ENCODE measurements at regions not wholly inside any gene's neighbourhood (a gene's known extent, or its start where the extent isn't known, plus 50 kb on each side); places are given as distances from the start of the nearest gene placed in this dataset.

- Histone ChIP-seq H3K27ac (ENCODE audit: low read depth, low read length) (no peak overlapping the region), H3K4me1 (ENCODE audit: control insufficient read depth, insufficient read depth, low read length, unreplicated experiment) (no peaks in the 10 kb centered on the region), H2AFZ (ENCODE audit: low read length, unreplicated experiment) (no peak overlapping the region), H3K36me3 (ENCODE audit: insufficient read depth, low read length) (no peaks in the 10 kb centered on the region), H3K27me3 (ENCODE audit: insufficient read depth, low read length) (no peaks in the 10 kb centered on the region), H3K79me2 (ENCODE audit: control insufficient read depth, insufficient read depth, low read length, unreplicated experiment) (no peaks in the 10 kb centered on the region), H3K4me3 (ENCODE audit: low read depth, low read length) (no peak overlapping the region)
Observed at GRCh38 chr2:145226901-145227300, 707.0 kb upstream of the ZEB2 start.

- Histone ChIP-seq H3K27ac (ENCODE audit: low read depth, low read length) (no peak overlapping the region), H3K4me1 (ENCODE audit: control insufficient read depth, insufficient read depth, low read length, unreplicated experiment) (no peaks in the 10 kb centered on the region), H2AFZ (ENCODE audit: low read length, unreplicated experiment) (no peak overlapping the region), H3K4me3 (ENCODE audit: low read depth, low read length) (no peak overlapping the region), H3K27me3 (ENCODE audit: insufficient read depth, low read length) (no peaks in the 10 kb centered on the region), H3K79me2 (ENCODE audit: control insufficient read depth, insufficient read depth, low read length, unreplicated experiment) (no peaks in the 10 kb centered on the region), H3K36me3 (ENCODE audit: insufficient read depth, low read length) (no peaks in the 10 kb centered on the region)
Observed at GRCh38 chr2:145221516-145221915, 701.6 kb upstream of the ZEB2 start.

GRCh38 chr2:145221032-145221431 lies 701.1 kb upstream of the ZEB2 start:
- H3K36me3 ChIP-seq (ENCODE audit: insufficient read depth, low read length), result no peaks in the 10 kb centered on the region
- no peaks in the 10 kb centered on the region for H3K79me2 ChIP-seq (ENCODE audit: control insufficient read depth, insufficient read depth, low read length, unreplicated experiment)
- no peak overlapping the region for H2AFZ ChIP-seq (ENCODE audit: low read length, unreplicated experiment)
- no peak overlapping the region for H3K27ac ChIP-seq (ENCODE audit: low read depth, low read length)
- no peaks in the 10 kb centered on the region for H3K27me3 ChIP-seq (ENCODE audit: insufficient read depth, low read length)
- no peak overlapping the region for H3K4me3 ChIP-seq (ENCODE audit: low read depth, low read length)
- H3K4me1 ChIP-seq (ENCODE audit: control insufficient read depth, insufficient read depth, low read length, unreplicated experiment), result no peaks in the 10 kb centered on the region

DNA sequence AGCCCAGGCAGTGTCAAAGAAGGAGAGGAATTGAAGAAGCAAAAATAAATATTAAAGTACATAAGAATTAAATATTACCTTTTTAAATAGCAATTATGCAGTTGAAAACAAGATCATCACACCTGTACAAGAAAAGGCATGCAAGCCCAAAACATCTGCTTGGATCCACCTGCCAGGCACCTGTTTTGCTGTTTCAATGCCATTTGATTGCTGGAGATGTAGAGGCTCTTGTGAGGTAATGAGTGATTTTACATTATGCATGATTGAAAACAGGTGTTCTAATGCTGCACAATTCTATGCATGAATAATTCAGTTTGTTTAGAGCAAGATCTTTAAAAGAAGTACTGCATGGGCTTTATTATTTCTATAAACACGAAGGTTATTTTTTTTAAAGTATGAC lies 700.6 kb upstream of the ZEB2 start:
- no peak overlapping the region for H2AFZ ChIP-seq (ENCODE audit: low read length, unreplicated experiment)
- H3K4me1 ChIP-seq (ENCODE audit: control insufficient read depth, insufficient read depth, low read length, unreplicated experiment), result no peaks in the 10 kb centered on the region
- no peak overlapping the region for H3K27ac ChIP-seq (ENCODE audit: low read depth, low read length)
- no peaks in the 10 kb centered on the region for H3K27me3 ChIP-seq (ENCODE audit: insufficient read depth, low read length)
- no peaks in the 10 kb centered on the region for H3K79me2 ChIP-seq (ENCODE audit: control insufficient read depth, insufficient read depth, low read length, unreplicated experiment)
- no peaks in the 10 kb centered on the region for H3K36me3 ChIP-seq (ENCODE audit: insufficient read depth, low read length)
- no peak overlapping the region for H3K4me3 ChIP-seq (ENCODE audit: low read depth, low read length)

DNA sequence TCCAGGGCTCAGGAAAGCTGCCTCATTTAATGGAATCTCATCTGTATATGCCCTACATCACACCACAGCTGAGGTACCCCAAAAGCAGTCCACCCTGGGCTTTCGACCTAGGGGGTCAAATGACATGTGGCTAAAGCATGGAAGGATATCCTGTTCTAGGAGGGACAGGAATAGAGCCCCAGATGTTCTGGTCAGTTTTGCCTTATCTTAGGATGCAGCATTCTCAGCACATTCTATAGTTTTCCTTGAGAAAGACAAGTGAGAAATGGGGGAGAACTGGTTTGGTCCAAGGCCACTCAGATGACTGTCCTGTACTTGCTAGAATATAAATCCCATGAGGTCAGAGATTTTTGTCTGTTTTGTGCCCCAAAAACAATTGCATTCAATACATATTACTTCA lies 688.0 kb upstream of the ZEB2 start:
- Histone ChIP-seq H3K79me2 (ENCODE audit: control insufficient read depth, insufficient read depth, low read length, unreplicated experiment) (no peaks in the 10 kb centered on the region), H3K4me3 (ENCODE audit: low read depth, low read length) (no peak overlapping the region), H2AFZ (ENCODE audit: low read length, unreplicated experiment) (no peak overlapping the region), H3K27me3 (ENCODE audit: insufficient read depth, low read length) (no peaks in the 10 kb centered on the region), H3K27ac (ENCODE audit: low read depth, low read length) (no peak overlapping the region), H3K4me1 (ENCODE audit: control insufficient read depth, insufficient read depth, low read length, unreplicated experiment) (no peaks in the 10 kb centered on the region), H3K36me3 (ENCODE audit: insufficient read depth, low read length) (no peaks in the 10 kb centered on the region)

DNA sequence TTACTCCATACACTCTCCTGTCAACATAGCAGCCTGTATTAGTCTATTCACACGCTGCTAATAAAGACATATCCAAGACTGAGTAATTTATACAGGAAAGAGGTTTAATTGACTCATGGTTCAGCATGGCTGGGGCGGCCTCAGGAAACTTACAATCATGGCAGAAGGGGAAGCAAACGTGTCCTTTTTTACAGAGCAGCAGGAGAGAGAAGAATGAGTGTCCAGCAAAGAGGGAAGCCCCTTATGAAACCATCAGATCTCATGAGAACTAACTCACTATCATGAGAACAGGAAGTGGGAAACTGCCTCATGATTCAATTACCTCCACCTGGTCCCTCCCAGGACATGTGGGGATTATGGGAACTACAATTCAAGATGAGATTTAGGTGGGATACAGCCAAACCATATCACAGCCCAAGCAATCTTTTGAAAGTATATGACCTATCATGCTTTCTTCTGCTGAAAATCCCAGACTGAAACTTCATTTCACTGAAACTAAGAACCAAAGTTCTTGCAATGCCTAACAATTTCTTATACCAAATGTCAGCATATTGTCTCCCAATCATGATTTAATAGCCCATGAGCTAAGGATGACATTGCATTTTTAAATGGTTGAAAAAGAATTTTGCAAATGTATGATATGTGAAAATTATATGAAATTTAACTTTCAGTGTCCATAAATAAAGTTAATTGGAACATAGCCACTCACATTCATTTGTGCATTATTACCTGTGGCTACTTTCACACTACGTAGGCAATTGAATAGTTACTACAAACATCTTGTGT lies 686.8 kb upstream of the ZEB2 start:
- Histone ChIP-seq H3K79me2 (ENCODE audit: control insufficient read depth, insufficient read depth, low read length, unreplicated experiment) (no peaks in the 10 kb centered on the region), H3K4me3 (ENCODE audit: low read depth, low read length) (no peak overlapping the region), H3K27ac (ENCODE audit: low read depth, low read length) (no peak overlapping the region)

DNA sequence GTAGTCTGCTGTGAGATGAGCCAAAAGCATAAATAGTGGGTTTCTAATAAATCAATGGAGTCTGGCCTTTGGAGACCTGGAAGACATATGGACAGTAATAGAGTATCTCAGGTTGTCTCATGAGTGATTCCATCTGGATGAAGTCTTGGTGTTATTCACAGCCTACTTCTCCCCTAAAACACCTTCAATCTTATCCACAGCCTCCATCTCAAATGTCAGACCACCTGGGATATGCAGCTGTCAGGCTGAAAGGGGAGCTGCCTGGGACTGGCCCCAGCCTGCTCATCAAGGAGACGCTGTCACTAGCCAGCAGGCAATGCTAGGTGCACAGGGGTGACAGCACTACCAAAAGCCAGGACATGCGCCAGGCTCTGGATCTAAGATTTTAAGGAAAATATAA lies 684.0 kb upstream of the ZEB2 start:
- Histone ChIP-seq H3K36me3 (ENCODE audit: insufficient read depth, low read length) (no peaks in the 10 kb centered on the region), H3K79me2 (ENCODE audit: control insufficient read depth, insufficient read depth, low read length, unreplicated experiment) (no peaks in the 10 kb centered on the region), H3K4me3 (ENCODE audit: low read depth, low read length) (no peak overlapping the region), H3K27me3 (ENCODE audit: insufficient read depth, low read length) (no peaks in the 10 kb centered on the region), H3K4me1 (ENCODE audit: control insufficient read depth, insufficient read depth, low read length, unreplicated experiment) (no peaks in the 10 kb centered on the region), H3K27ac (ENCODE audit: low read depth, low read length) (no peak overlapping the region), H2AFZ (ENCODE audit: low read length, unreplicated experiment) (no peak overlapping the region)

More for the DNA sequence above, 686.8 kb upstream of the ZEB2 start:
- H3K36me3 ChIP-seq (ENCODE audit: insufficient read depth, low read length), result no peaks in the 10 kb centered on the region
- no peaks in the 10 kb centered on the region for H3K27me3 ChIP-seq (ENCODE audit: insufficient read depth, low read length)
- H2AFZ ChIP-seq (ENCODE audit: low read length, unreplicated experiment), result no peak overlapping the region
- H3K4me1 ChIP-seq (ENCODE audit: control insufficient read depth, insufficient read depth, low read length, unreplicated experiment), result no peaks in the 10 kb centered on the region

DNA sequence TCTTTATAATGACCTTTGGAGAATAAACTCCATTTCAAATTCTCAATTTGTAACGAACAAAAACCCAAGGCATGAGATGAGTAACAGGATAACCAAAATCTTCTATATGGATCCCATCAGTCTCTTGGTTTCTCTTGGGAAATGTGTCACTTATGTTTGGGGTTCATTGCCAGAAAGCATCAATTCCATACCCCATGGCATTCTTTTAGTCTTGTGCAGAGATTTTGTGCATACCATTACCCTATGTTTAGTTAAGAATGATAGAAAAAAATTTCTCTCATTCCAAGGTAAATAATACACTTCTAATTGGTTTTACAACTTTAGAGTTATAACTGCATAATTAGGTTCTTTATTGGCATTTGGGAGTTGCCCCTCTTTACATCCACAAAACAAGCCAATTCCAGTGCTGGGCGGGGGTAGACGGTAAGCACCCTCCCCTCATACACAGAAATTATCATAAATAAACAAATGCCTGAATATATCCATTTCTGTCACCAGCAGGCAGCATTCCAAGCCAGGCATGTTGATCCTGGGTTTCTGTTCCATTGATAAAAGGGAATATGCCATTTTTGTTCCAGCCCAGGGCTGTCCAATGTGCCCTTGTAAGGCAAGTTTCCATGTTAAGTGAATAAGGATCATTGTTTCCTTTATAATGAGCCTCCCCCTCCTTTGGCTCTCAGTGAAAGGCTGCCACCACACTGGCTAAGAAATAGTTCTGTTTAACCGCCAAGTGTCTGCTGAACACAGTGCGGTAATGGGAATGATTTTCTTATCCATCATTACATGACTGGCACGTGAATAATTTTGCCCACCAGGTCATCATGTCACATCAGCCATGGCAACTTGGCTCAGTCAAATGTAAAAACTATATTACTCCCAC lies 680.1 kb upstream of the ZEB2 start:
- H3K27me3 ChIP-seq (ENCODE audit: insufficient read depth, low read length), result no peaks in the 10 kb centered on the region
- no peak overlapping the region for H3K27ac ChIP-seq (ENCODE audit: low read depth, low read length)

DNA sequence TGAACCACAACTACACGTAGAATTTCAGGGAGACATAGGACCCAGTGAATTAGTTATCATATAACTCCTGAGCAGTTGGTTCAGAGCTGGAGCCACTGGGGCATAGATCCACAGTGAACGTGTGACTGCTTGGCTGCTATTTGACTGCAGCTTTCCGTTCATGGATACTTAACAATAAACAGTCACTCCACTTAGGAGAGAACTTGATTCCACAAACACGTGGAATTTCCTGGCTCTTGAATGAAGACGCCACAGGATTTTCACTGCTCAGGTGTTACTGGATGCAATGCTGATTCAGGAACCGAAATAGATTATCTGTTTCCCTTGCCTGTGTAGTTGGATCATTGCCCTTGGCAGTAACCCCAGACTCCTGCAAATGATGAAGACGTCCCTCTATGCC lies 679.1 kb upstream of the ZEB2 start:
- Histone ChIP-seq H3K79me2 (ENCODE audit: control insufficient read depth, insufficient read depth, low read length, unreplicated experiment) (no peaks in the 10 kb centered on the region), H3K36me3 (ENCODE audit: insufficient read depth, low read length) (no peaks in the 10 kb centered on the region), H3K4me3 (ENCODE audit: low read depth, low read length) (no peak overlapping the region), H3K27me3 (ENCODE audit: insufficient read depth, low read length) (no peaks in the 10 kb centered on the region), H3K4me1 (ENCODE audit: control insufficient read depth, insufficient read depth, low read length, unreplicated experiment) (no peaks in the 10 kb centered on the region), H3K27ac (ENCODE audit: low read depth, low read length) (no peak overlapping the region), H2AFZ (ENCODE audit: low read length, unreplicated experiment) (no peak overlapping the region)

More for the DNA sequence above, 680.1 kb upstream of the ZEB2 start:
- H2AFZ ChIP-seq (ENCODE audit: low read length, unreplicated experiment), result no peak overlapping the region
- H3K4me3 ChIP-seq (ENCODE audit: low read depth, low read length), result no peak overlapping the region
- no peaks in the 10 kb centered on the region for H3K36me3 ChIP-seq (ENCODE audit: insufficient read depth, low read length)
- H3K4me1 ChIP-seq (ENCODE audit: control insufficient read depth, insufficient read depth, low read length, unreplicated experiment), result no peaks in the 10 kb centered on the region
- H3K79me2 ChIP-seq (ENCODE audit: control insufficient read depth, insufficient read depth, low read length, unreplicated experiment), result no peaks in the 10 kb centered on the region

DNA sequence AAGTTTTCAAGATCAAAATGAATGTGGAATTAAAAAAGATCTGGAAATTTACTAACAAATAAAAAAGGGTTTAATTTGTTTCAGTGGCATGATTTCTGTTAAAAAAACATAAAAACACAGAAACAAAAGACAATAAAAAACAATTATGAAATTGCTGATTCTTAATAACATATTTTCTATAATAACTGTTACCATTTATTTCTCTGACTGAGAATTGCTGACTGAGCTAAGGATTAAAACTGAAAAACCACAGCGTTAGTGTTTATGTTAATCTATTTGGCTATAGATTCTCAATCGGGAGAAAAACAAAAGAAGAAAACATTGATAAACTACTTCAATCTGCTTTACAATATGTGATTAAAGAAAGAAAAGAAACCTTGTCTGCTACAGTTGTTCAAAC lies 678.6 kb upstream of the ZEB2 start:
- no peak overlapping the region for H3K27ac ChIP-seq (ENCODE audit: low read depth, low read length)
- H3K36me3 ChIP-seq (ENCODE audit: insufficient read depth, low read length), result no peaks in the 10 kb centered on the region
- no peaks in the 10 kb centered on the region for H3K4me1 ChIP-seq (ENCODE audit: control insufficient read depth, insufficient read depth, low read length, unreplicated experiment)
- H3K27me3 ChIP-seq (ENCODE audit: insufficient read depth, low read length), result no peaks in the 10 kb centered on the region
- no peak overlapping the region for H3K4me3 ChIP-seq (ENCODE audit: low read depth, low read length)
- no peak overlapping the region for H2AFZ ChIP-seq (ENCODE audit: low read length, unreplicated experiment)
- H3K79me2 ChIP-seq (ENCODE audit: control insufficient read depth, insufficient read depth, low read length, unreplicated experiment), result no peaks in the 10 kb centered on the region

DNA sequence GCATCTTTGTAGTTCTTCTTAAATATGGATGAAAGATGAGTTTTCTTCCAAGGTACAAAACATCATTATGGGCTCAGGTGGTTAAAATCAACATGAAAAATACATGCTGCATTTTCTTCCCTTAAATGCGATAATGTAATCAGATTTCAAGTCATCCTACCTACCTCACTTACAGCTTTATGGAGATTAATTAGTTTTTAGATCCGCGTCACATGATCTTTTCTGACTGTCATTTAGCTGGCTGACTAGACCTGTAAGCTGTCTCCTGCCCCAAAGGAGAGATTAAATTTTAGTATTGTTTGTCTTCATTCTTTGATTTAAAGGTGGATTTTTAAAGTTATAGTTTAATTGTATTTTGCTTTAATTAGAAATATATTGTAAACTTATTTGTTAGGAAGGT lies 678.0 kb upstream of the ZEB2 start:
- Histone ChIP-seq H3K4me3 (ENCODE audit: low read depth, low read length) (no peak overlapping the region), H3K27me3 (ENCODE audit: insufficient read depth, low read length) (no peaks in the 10 kb centered on the region), H3K4me1 (ENCODE audit: control insufficient read depth, insufficient read depth, low read length, unreplicated experiment) (no peaks in the 10 kb centered on the region), H2AFZ (ENCODE audit: low read length, unreplicated experiment) (no peak overlapping the region), H3K27ac (ENCODE audit: low read depth, low read length) (no peak overlapping the region), H3K36me3 (ENCODE audit: insufficient read depth, low read length) (no peaks in the 10 kb centered on the region), H3K79me2 (ENCODE audit: control insufficient read depth, insufficient read depth, low read length, unreplicated experiment) (no peaks in the 10 kb centered on the region)
